ENCODE measurements at regions not wholly inside any gene's neighbourhood (a gene's known extent, or its start where the extent isn't known, plus 50 kb on each side); places are given as distances from the start of the nearest gene placed in this dataset.

DNA sequence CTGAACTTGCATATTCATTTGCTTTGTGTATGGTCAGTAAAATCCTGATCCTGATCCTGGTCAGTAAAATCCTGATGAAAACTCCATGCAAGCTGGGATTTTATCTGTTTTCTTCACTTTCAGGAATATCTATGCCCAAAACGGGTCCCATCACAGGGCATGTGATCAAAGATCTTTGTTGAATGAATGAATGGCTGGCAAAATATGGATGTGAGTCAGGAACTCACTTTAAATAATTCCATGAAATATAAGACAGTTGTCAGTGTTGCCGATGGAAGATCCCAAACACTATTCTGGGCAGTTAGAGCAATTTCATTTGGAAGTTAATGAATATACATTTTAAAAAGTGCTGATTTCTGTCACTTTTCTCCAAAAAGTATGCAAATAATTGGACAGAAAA, 598.4 kb downstream of the GBA3 start:
- DNase-seq (no peak), FAIRE-seq (no peak)
- no peak overlapping the region for H3K27ac ChIP-seq (ENCODE audit: low read depth in 1 of 3, low read length in 2 of 3)
- no peak overlapping the region for H3K4me3 ChIP-seq (ENCODE audit: low read depth in 1 of 3, low read length in 3 of 3)
- no peaks in the 10 kb centered on the region for H3K36me3 ChIP-seq (ENCODE audit: control insufficient read depth in 3 of 3, insufficient read depth in 2 of 3, low read depth in 1 of 3, low read length in 3 of 3)
- no peaks in the 10 kb centered on the region for H3K4me1 ChIP-seq (ENCODE audit: control insufficient read depth in 3 of 3, insufficient read depth in 2 of 3, low read depth in 1 of 3, low read length in 2 of 3)
- 82 to 90% (median 90%) methylated on average over 2 of the region's 2 CpGs for WGBS, 3 donors
- H3K27me3 ChIP-seq (ENCODE audit: control insufficient read depth in 3 of 3, insufficient read depth in 3 of 3, low read length in 3 of 3) = no peaks in the 10 kb centered on the region
- no peaks in the 10 kb centered on the region for H3K9me3 ChIP-seq (ENCODE audit: control insufficient read depth in 2 of 2, insufficient read depth in 1 of 2, low read depth in 1 of 2, low read length in 1 of 2)

DNA sequence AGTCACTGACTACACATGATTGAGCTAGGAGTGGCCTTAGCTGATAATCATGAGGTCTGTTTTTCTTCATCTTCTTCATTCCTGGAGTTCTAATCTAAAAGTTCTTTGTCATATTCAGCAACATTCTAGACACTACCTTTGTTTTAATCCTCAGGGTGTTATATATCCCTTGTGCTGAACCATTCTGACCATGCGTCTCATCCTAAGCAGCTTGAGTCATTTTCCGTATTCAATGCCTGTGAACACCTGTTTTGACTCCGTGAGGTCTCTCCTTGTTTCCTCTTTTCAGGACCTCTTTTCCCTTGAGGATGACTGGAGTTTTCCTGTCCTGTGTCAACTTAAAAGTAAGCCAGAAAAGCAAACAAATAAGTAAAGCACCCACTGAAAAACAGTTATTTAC, 597.9 kb downstream of the GBA3 start:
- FAIRE-seq (no peak), DNase-seq (no peak)
- Histone ChIP-seq H3K4me3 (ENCODE audit: low read depth in 1 of 3, low read length in 3 of 3) (no peak overlapping the region), H3K27me3 (ENCODE audit: control insufficient read depth in 3 of 3, insufficient read depth in 3 of 3, low read length in 3 of 3) (no peaks in the 10 kb centered on the region), H3K4me1 (ENCODE audit: control insufficient read depth in 3 of 3, insufficient read depth in 2 of 3, low read depth in 1 of 3, low read length in 2 of 3) (no peaks in the 10 kb centered on the region), H3K27ac (ENCODE audit: low read depth in 1 of 3, low read length in 2 of 3) (no peak overlapping the region), H3K9me3 (ENCODE audit: control insufficient read depth in 2 of 2, insufficient read depth in 1 of 2, low read depth in 1 of 2, low read length in 1 of 2) (no peaks in the 10 kb centered on the region), H3K36me3 (ENCODE audit: control insufficient read depth in 3 of 3, insufficient read depth in 2 of 3, low read depth in 1 of 3, low read length in 3 of 3) (no peaks in the 10 kb centered on the region)
- 79 to 90% (median 88%) methylated on average over 3 of the region's 3 CpGs for WGBS, 3 donors

DNA sequence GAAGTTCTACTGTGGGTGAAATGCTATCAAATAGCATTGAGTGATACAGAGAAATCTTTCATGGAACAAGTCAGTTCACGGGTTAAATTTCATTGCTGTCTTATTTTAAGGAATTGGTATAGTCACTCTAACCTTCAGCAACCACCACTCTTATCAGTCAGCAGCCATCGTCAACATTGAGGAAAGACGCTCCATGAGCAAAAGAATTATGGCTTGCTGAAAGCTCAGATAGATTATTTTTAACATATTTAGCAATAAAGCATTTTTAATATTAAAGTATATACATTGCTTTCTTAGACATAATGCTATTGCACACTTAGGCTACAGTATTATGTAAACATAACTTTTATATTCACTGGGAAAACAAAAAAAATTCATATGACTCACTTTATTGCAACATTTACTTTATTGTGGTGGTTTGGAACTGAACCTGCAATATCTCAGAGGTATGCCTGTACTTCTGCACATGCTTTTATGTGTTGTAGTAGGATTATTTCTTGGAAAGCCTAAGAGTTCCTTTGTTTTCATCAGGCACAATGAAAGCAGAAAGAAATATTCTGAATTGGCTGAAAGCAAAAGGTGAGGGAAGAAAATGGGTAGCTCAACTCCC, 586.7 kb downstream of the GBA3 start:
- 57 to 66% (median 58%) methylated on average over 3 of the region's 3 CpGs for WGBS, 3 donors
- Histone ChIP-seq H3K4me3 (ENCODE audit: low read depth in 1 of 3, low read length in 3 of 3) (no peak overlapping the region), H3K4me1 (ENCODE audit: control insufficient read depth in 3 of 3, insufficient read depth in 2 of 3, low read depth in 1 of 3, low read length in 2 of 3) (no peaks in the 10 kb centered on the region), H3K27me3 (ENCODE audit: control insufficient read depth in 3 of 3, insufficient read depth in 3 of 3, low read length in 3 of 3) (no peaks in the 10 kb centered on the region), H3K27ac (ENCODE audit: low read depth in 1 of 3, low read length in 2 of 3) (no peak overlapping the region), H3K36me3 (ENCODE audit: control insufficient read depth in 3 of 3, insufficient read depth in 2 of 3, low read depth in 1 of 3, low read length in 3 of 3) (no peaks in the 10 kb centered on the region), H3K9me3 (ENCODE audit: control insufficient read depth in 2 of 2, insufficient read depth in 1 of 2, low read depth in 1 of 2, low read length in 1 of 2) (no peaks in the 10 kb centered on the region)
- no peak for FAIRE-seq
- DNase-seq = no peak

DNA sequence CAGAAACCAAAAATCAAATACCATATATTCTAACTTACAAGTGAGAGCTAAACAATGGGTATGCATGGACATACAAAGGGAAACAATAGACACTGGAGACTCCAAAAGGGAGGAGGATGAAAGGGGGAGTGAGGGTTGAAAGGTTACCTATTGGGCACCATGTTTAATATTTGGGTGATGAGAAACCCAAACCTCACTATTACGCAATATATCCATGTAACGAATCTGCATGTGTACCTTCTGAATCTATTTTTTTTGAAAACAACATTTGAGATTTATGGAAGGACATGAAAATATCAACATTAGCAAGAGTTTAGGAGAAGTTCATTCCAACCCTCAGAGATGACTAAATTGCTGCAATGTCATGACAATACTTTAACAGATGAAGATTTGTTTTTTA, 586.1 kb downstream of the GBA3 start:
- no peaks in the 10 kb centered on the region for H3K27me3 ChIP-seq (ENCODE audit: control insufficient read depth in 3 of 3, insufficient read depth in 3 of 3, low read length in 3 of 3)
- 76 to 89% (median 86%) methylated on average over 2 of the region's 2 CpGs for WGBS, 3 donors

DNA sequence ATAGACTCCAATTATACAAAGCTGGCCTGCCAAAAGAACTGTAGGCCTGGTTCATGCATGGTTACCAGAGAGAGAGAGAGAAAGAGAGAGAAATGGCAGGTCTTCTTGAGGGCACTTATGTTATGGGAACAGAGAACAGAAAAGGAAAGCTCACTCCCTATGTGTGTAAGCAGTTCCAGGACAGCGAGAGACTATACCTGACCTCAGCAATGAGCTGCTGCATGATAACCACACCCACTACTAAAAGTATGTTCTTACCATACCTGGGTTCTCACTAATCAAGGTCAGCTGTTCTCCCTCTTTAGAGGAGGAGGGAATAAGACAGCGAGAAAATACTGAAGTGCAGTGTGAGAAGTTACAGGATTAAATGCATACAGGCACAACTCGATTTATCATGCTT, 583.3 kb downstream of the GBA3 start:
- H3K27ac ChIP-seq (ENCODE audit: low read depth in 1 of 3, low read length in 2 of 3) = no peak overlapping the region
- H3K27me3 ChIP-seq (ENCODE audit: control insufficient read depth in 3 of 3, insufficient read depth in 3 of 3, low read length in 3 of 3) = no peaks in the 10 kb centered on the region
- FAIRE-seq = no peak
- 67 to 81% (median 74%) methylated on average over 3 of the region's 3 CpGs for WGBS, 3 donors
- H3K36me3 ChIP-seq (ENCODE audit: control insufficient read depth in 3 of 3, insufficient read depth in 2 of 3, low read depth in 1 of 3, low read length in 3 of 3) = no peaks in the 10 kb centered on the region
- H3K9me3 ChIP-seq (ENCODE audit: control insufficient read depth in 2 of 2, insufficient read depth in 1 of 2, low read depth in 1 of 2, low read length in 1 of 2) = no peaks in the 10 kb centered on the region
- H3K4me1 ChIP-seq (ENCODE audit: control insufficient read depth in 3 of 3, insufficient read depth in 2 of 3, low read depth in 1 of 3, low read length in 2 of 3) = no peaks in the 10 kb centered on the region
- no peak overlapping the region for H3K4me3 ChIP-seq (ENCODE audit: low read depth in 1 of 3, low read length in 3 of 3)
- DNase-seq = no peak

More for the DNA sequence above, 586.1 kb downstream of the GBA3 start:
- FAIRE-seq (no peak), DNase-seq (no peak)
- Histone ChIP-seq H3K4me3 (ENCODE audit: low read depth in 1 of 3, low read length in 3 of 3) (no peak overlapping the region), H3K27ac (ENCODE audit: low read depth in 1 of 3, low read length in 2 of 3) (no peak overlapping the region), H3K4me1 (ENCODE audit: control insufficient read depth in 3 of 3, insufficient read depth in 2 of 3, low read depth in 1 of 3, low read length in 2 of 3) (no peaks in the 10 kb centered on the region), H3K9me3 (ENCODE audit: control insufficient read depth in 2 of 2, insufficient read depth in 1 of 2, low read depth in 1 of 2, low read length in 1 of 2) (no peaks in the 10 kb centered on the region), H3K36me3 (ENCODE audit: control insufficient read depth in 3 of 3, insufficient read depth in 2 of 3, low read depth in 1 of 3, low read length in 3 of 3) (no peaks in the 10 kb centered on the region)

DNA sequence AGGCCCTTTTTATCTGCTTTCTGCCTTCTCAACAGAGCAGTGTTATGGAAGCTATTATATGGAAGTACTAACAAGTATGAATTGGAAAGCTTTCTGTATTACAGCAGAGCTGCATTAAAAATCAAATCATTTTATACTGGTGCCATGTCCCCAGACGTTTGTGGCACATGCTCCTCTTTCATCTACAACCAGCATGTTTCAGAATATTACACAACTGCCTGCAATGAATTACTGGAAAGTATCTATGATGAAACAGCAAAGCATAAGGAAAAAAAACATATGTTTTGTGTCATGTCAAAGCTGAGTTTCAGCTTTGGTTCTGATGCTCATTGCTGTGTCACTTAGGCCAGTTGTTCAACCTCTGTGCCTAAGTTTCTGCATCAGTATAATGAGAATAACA, 576.8 kb downstream of the GBA3 start:
- Histone ChIP-seq H3K4me3 (ENCODE audit: low read depth in 1 of 3, low read length in 3 of 3) (no peak overlapping the region), H3K4me1 (ENCODE audit: control insufficient read depth in 3 of 3, insufficient read depth in 2 of 3, low read depth in 1 of 3, low read length in 2 of 3) (no peaks in the 10 kb centered on the region), H3K27me3 (ENCODE audit: control insufficient read depth in 3 of 3, insufficient read depth in 3 of 3, low read length in 3 of 3) (no peaks in the 10 kb centered on the region), H3K36me3 (ENCODE audit: control insufficient read depth in 3 of 3, insufficient read depth in 2 of 3, low read depth in 1 of 3, low read length in 3 of 3) (no peaks in the 10 kb centered on the region), H3K9me3 (ENCODE audit: control insufficient read depth in 2 of 2, insufficient read depth in 1 of 2, low read depth in 1 of 2, low read length in 1 of 2) (no peaks in the 10 kb centered on the region), H3K27ac (ENCODE audit: low read depth in 1 of 3, low read length in 2 of 3) (no peak overlapping the region)
- 4 to 14% (median 6%) methylated on average over 1 of the region's 1 CpG for WGBS, 3 donors
- FAIRE-seq = no peak
- no peak for DNase-seq

DNA sequence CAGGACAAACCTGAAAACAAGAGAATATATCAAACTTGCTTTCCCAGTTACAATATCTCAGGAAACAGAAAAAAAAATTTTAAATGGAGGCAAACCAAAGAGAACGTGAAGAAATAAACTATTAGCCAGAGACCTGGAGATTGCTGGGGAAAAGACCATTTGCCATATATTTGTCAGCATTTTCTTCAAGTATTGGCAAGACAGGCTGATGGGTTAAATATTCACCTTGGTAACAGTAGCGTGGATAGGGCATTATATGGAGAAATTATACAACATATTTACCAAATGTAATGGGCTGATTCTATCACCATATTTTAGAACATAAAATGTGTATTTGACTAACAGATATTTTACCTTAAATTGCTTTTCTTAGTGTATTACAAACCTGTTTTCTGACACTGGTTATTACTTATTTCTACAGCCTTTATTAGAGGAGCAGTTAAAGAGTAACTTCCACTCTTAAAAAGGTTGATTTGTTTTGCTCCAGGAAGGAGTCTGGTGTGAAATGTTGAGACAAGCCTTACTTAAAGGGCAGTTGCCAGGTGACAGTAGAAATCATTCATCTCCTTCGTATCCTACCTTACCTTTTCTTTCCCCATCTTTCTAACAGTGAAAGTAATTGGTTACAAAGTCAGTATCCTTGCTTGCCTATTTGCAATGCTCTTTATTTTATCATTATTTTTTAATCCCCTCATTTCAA, 575.5 kb downstream of the GBA3 start:
- no peaks in the 10 kb centered on the region for H3K9me3 ChIP-seq (ENCODE audit: control insufficient read depth in 2 of 2, insufficient read depth in 1 of 2, low read depth in 1 of 2, low read length in 1 of 2)
- WGBS, 3 donors = 9 to 50% (median 27%) methylated on average over 3 of the region's 3 CpGs
- FAIRE-seq (no peak), DNase-seq (no peak)
- no peaks in the 10 kb centered on the region for H3K27me3 ChIP-seq (ENCODE audit: control insufficient read depth in 3 of 3, insufficient read depth in 3 of 3, low read length in 3 of 3)
- no peak overlapping the region for H3K4me3 ChIP-seq (ENCODE audit: low read depth in 1 of 3, low read length in 3 of 3)
- H3K4me1 ChIP-seq (ENCODE audit: control insufficient read depth in 3 of 3, insufficient read depth in 2 of 3, low read depth in 1 of 3, low read length in 2 of 3) = no peaks in the 10 kb centered on the region
- no peaks in the 10 kb centered on the region for H3K36me3 ChIP-seq (ENCODE audit: control insufficient read depth in 3 of 3, insufficient read depth in 2 of 3, low read depth in 1 of 3, low read length in 3 of 3)
- no peak overlapping the region for H3K27ac ChIP-seq (ENCODE audit: low read depth in 1 of 3, low read length in 2 of 3)

DNA sequence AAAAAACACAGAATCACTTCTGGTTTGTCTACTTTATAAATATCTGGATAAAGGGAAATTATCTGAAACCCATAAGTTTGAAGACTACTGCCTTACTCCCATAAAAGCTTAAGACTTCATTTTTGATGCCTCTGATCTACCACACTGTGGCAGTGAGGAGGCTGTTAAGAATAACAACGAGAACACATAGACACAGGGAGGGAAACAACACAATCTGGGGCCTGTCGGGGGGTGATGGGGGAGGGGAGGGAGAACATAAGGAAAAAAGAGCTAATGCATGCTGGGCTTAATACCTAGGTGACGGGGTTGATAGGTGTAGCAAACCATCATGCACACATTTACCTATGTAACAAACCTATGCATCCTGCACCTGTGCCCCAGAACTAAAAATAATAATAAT, 573.7 kb downstream of the GBA3 start:
- H3K4me3 ChIP-seq (ENCODE audit: low read depth in 1 of 3, low read length in 3 of 3) = no peak overlapping the region
- no peaks in the 10 kb centered on the region for H3K27me3 ChIP-seq (ENCODE audit: control insufficient read depth in 3 of 3, insufficient read depth in 3 of 3, low read length in 3 of 3)
- H3K27ac ChIP-seq (ENCODE audit: low read depth in 1 of 3, low read length in 2 of 3) = no peak overlapping the region
- H3K9me3 ChIP-seq (ENCODE audit: control insufficient read depth in 2 of 2, insufficient read depth in 1 of 2, low read depth in 1 of 2, low read length in 1 of 2) = no peaks in the 10 kb centered on the region
- FAIRE-seq (no peak), DNase-seq (no peak)
- no peaks in the 10 kb centered on the region for H3K4me1 ChIP-seq (ENCODE audit: control insufficient read depth in 3 of 3, insufficient read depth in 2 of 3, low read depth in 1 of 3, low read length in 2 of 3)
- H3K36me3 ChIP-seq (ENCODE audit: control insufficient read depth in 3 of 3, insufficient read depth in 2 of 3, low read depth in 1 of 3, low read length in 3 of 3) = no peaks in the 10 kb centered on the region
- WGBS, 3 donors = 43 to 54% (median 50%) methylated on average over 3 of the region's 3 CpGs

DNA sequence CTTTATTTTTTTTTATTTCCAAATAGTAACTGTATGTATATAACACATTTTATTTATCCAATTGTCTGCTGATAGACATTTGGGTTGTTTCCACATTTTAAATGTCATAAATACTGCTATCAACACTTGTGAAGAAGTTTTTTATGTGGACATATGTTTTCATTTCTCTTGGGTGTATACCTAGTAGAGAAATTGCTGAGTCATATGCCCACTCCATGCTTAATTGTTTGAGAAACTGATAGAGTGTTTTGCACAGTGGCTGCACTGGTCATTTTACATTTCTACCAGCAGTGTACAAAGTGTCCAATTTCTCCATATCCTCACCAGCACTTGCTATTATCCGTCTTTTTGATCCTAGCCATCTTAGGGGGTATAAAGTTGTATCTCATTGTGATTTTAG, 567.8 kb downstream of the GBA3 start:
- no peak overlapping the region for H3K4me3 ChIP-seq (ENCODE audit: low read depth in 1 of 3, low read length in 3 of 3)
- H3K27ac ChIP-seq (ENCODE audit: low read depth in 1 of 3, low read length in 2 of 3) = no peak overlapping the region
- WGBS, 3 donors = 86 to 96% (median 87%) methylated on average over 1 of the region's 1 CpG
- no peaks in the 10 kb centered on the region for H3K4me1 ChIP-seq (ENCODE audit: control insufficient read depth in 3 of 3, insufficient read depth in 2 of 3, low read depth in 1 of 3, low read length in 2 of 3)
- DNase-seq = no peak
- no peak for FAIRE-seq
- no peaks in the 10 kb centered on the region for H3K27me3 ChIP-seq (ENCODE audit: control insufficient read depth in 3 of 3, insufficient read depth in 3 of 3, low read length in 3 of 3)
- no peaks in the 10 kb centered on the region for H3K36me3 ChIP-seq (ENCODE audit: control insufficient read depth in 3 of 3, insufficient read depth in 2 of 3, low read depth in 1 of 3, low read length in 3 of 3)
- H3K9me3 ChIP-seq (ENCODE audit: control insufficient read depth in 2 of 2, insufficient read depth in 1 of 2, low read depth in 1 of 2, low read length in 1 of 2) = no peaks in the 10 kb centered on the region

All from small intestine (tissue), 7 donors.